B cell (primary cell): ENCODE measurements at regions not wholly inside any gene's neighbourhood (a gene's known extent, or its start where the extent isn't known, plus 50 kb on each side); places are given as distances from the start of the nearest gene placed in this dataset.

Experiments used
- EZH2 ChIP-seq: IDR thresholded peaks from 2 replicates; pipeline ENCODE4 v1.6.1; 2012; ENCODE audit warnings: borderline replicate concordance, low read depth, mild to moderate bottlenecking, moderate library complexity, low read length; ENCODE audit not compliant: insufficient read depth, poor library complexity, severe bottlenecking
- TF ChIP-seq, protein P1 (sequence below): fragments of 200-600 bp; IDR thresholded peaks from one replicate; pipeline ENCODE4 v1.8.0; 2022; ENCODE audit warnings: antibody characterized with exemption, mild to moderate bottlenecking

DNA sequence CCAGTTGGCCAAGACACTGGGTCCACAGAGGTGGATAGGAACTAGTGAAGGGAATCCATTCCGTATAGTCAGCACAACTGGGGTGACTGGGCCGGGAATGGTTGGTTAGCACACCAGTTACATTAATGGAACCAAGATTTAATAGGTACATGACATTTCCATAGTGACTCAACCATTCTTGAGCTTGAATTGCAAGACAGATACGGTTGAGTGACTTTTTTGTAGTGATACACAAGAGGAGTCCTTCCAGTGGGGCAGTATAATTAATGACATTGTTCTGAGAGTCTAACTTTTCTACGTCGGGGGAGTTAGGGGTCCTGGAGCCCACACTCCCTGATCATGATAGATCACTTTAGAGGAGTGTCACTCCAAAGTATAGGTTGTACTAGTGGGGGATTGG is 211.6 kb upstream of the CXCL13 start:
- TF ChIP-seq, protein P1, sequence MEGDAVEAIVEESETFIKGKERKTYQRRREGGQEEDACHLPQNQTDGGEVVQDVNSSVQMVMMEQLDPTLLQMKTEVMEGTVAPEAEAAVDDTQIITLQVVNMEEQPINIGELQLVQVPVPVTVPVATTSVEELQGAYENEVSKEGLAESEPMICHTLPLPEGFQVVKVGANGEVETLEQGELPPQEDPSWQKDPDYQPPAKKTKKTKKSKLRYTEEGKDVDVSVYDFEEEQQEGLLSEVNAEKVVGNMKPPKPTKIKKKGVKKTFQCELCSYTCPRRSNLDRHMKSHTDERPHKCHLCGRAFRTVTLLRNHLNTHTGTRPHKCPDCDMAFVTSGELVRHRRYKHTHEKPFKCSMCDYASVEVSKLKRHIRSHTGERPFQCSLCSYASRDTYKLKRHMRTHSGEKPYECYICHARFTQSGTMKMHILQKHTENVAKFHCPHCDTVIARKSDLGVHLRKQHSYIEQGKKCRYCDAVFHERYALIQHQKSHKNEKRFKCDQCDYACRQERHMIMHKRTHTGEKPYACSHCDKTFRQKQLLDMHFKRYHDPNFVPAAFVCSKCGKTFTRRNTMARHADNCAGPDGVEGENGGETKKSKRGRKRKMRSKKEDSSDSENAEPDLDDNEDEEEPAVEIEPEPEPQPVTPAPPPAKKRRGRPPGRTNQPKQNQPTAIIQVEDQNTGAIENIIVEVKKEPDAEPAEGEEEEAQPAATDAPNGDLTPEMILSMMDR = no peak
- no peak for TF ChIP-seq EZH2
